Calu3 (cell line): ENCODE measurements at regions not wholly inside any gene's neighbourhood (a gene's known extent, or its start where the extent isn't known, plus 50 kb on each side); places are given as distances from the start of the nearest gene placed in this dataset.

Experiments
- BruUV-seq: library from RNA; stranded (reverse); fragments of 400-500 nt; replicated peaks from 2 replicates; lab custom pipeline; 2021; lab: Mats Ljungman, UMichigan
- CTCF ChIA-PET: fragments of 300-600 bp; sonication (Branson Sonifier 250); formaldehyde crosslinking; loops from one replicate; lab custom pipeline; 2022; ENCODE audit warnings: antibody characterized with exemption; lab: Charles Lee
- DNase-seq: peaks from one replicate; pipeline ENCODE4 v3.0.0; 2022
- H3K27ac Mint-ChIP-seq: one replicate; pipeline ENCODE4 v1.8.0; 2022; ENCODE audit warnings: mixed read lengths; ENCODE audit not compliant: unreplicated experiment
- H3K27me3 Mint-ChIP-seq: one replicate; pipeline ENCODE4 v1.8.0; 2022; ENCODE audit warnings: mixed read lengths; ENCODE audit not compliant: unreplicated experiment
- H3K36me3 Mint-ChIP-seq: one replicate; pipeline ENCODE4 v1.8.0; 2022; ENCODE audit warnings: mild to moderate bottlenecking, moderate library complexity, mixed read lengths; ENCODE audit not compliant: insufficient read depth, unreplicated experiment
- H3K4me1 Mint-ChIP-seq: one replicate; pipeline ENCODE4 v1.8.0; 2022; ENCODE audit warnings: mild to moderate bottlenecking, low read depth, mixed read lengths; ENCODE audit not compliant: unreplicated experiment
- H3K4me3 Mint-ChIP-seq: one replicate; pipeline ENCODE4 v1.8.0; 2022; ENCODE audit warnings: mild to moderate bottlenecking, low read depth, moderate library complexity, mixed read lengths; ENCODE audit not compliant: unreplicated experiment
- H3K9me3 Mint-ChIP-seq: one replicate; pipeline ENCODE4 v1.8.0; 2022; ENCODE audit warnings: low read depth, mixed read lengths; ENCODE audit not compliant: unreplicated experiment
- CTCF ChIP-seq: fragments of 200-600 bp; IDR thresholded peaks from one replicate; pipeline ENCODE4 v1.8.0; 2022; ENCODE audit warnings: antibody characterized with exemption; ENCODE audit not compliant: unreplicated experiment
- intact Hi-C: fragments of 100-400 bp; cut with micrococcal nuclease; formaldehyde crosslinking; loops from one replicate; pipeline ENCODE4 v1.10.0; 2022; ENCODE audit not compliant: unreplicated experiment

GRCh38 chr18:10065296-10065695 is 151.5 kb downstream of the VAPA start:
- no peaks in the 10 kb centered on the region for H3K9me3 Mint-ChIP-seq
- DNase-seq = no peak
- no peak overlapping the region for H3K4me3 Mint-ChIP-seq
- H3K4me1 Mint-ChIP-seq = no peaks in the 10 kb centered on the region
- H3K36me3 Mint-ChIP-seq = no peaks in the 10 kb centered on the region
- intact Hi-C loops = no loop called here
- CTCF ChIA-PET = no interaction called here
- no TSS peak for BruUV-seq
- peaks cover 56% of the 10 kb centered on the region for H3K27me3 Mint-ChIP-seq
- H3K27ac Mint-ChIP-seq = no peak overlapping the region
- no peak for TF ChIP-seq CTCF

GRCh38 chr18:10067670-10068659 is 154.1 kb downstream of the VAPA start:
- no TSS peak for BruUV-seq
- Mint-ChIP-seq H3K36me3 (no peaks in the 10 kb centered on the region), H3K4me3 (no peak overlapping the region), H3K27ac (no peak overlapping the region), H3K9me3 (no peaks in the 10 kb centered on the region), H3K27me3 (peaks cover 31% of the 10 kb centered on the region), H3K4me1 (no peaks in the 10 kb centered on the region)
- DNase-seq = no peak
- CTCF ChIA-PET = no interaction called here
- intact Hi-C loops = no loop called here
- no peak for TF ChIP-seq CTCF

- intact Hi-C loops = no loop called here
- BruUV-seq = no TSS peak
- CTCF ChIA-PET = no interaction called here
- Mint-ChIP-seq H3K4me1 (no peaks in the 10 kb centered on the region), H3K9me3 (no peaks in the 10 kb centered on the region), H3K27me3 (peaks cover 21% of the 10 kb centered on the region), H3K27ac (no peak overlapping the region), H3K36me3 (no peaks in the 10 kb centered on the region), H3K4me3 (no peak overlapping the region)
- no peak for DNase-seq
- no peak for TF ChIP-seq CTCF
Measured at GRCh38 chr18:10068766-10069567, 155.2 kb downstream of the VAPA start.

- BruUV-seq = no TSS peak
- H3K27me3 Mint-ChIP-seq = peaks cover 19% of the 10 kb centered on the region
- TF ChIP-seq CTCF = no peak
- no peak overlapping the region for H3K27ac Mint-ChIP-seq
- no peaks in the 10 kb centered on the region for H3K36me3 Mint-ChIP-seq
- no peak for DNase-seq
- intact Hi-C loops = loop anchor here (10.0 kb wide), 1 partner anchor 364 kb away; no protein-coding TSS in a partner anchor
- H3K4me3 Mint-ChIP-seq = no peak overlapping the region
- H3K9me3 Mint-ChIP-seq = no peaks in the 10 kb centered on the region
- CTCF ChIA-PET = no interaction called here
- peaks cover 1% of the 10 kb centered on the region for H3K4me1 Mint-ChIP-seq
Measured at GRCh38 chr18:10070561-10071000, 156.8 kb downstream of the VAPA start.
